GM21723 (cell line): ENCODE measurements at regions not wholly inside any gene's neighbourhood (a gene's known extent, or its start where the extent isn't known, plus 50 kb on each side); places are given as distances from the start of the nearest gene placed in this dataset.
"Not testable (repeated sequence)": the region's sequence is repeated elsewhere in the genome, so short reads cannot be mapped to it uniquely, and the experiment has no call there.

Source experiments
- ATAC-seq: cut with Tn5 transposase; IDR thresholded peaks from one replicate; pipeline ENCODE4 v1.9.1; 2021; ENCODE audit warnings: mild to moderate bottlenecking, moderate library complexity; ENCODE audit not compliant: unreplicated experiment

- no peak for ATAC-seq
These were observed 56.4 kb upstream of the RBMS1 start for GRCh38 chr2:160550048-160550447.

- no peak for ATAC-seq
These were observed 57.7 kb upstream of the RBMS1 start for GRCh38 chr2:160551259-160551658.

GRCh38 chr2:160555420-160556071 lies 61.9 kb upstream of the RBMS1 start:
- ATAC-seq: no peak

GRCh38 chr2:160557903-160558302 lies 64.3 kb upstream of the RBMS1 start:
- no peak for ATAC-seq

- no peak for ATAC-seq
These were observed 64.9 kb upstream of the RBMS1 start for GRCh38 chr2:160558531-160558930.

GRCh38 chr2:160561551-160562295 lies 68.1 kb upstream of the RBMS1 start:
- no peak for ATAC-seq

- ATAC-seq: no peak
These were observed 69.1 kb upstream of the RBMS1 start for GRCh38 chr2:160562730-160563129.

- no peak for ATAC-seq
These were observed 71.0 kb upstream of the RBMS1 start for GRCh38 chr2:160564591-160564990.

GRCh38 chr2:160565099-160565845 lies 71.7 kb upstream of the RBMS1 start:
- no peak for ATAC-seq

- ATAC-seq: no peak
These were observed 73.1 kb upstream of the RBMS1 start for GRCh38 chr2:160566717-160567116.

- no peak for ATAC-seq
These were observed 75.2 kb upstream of the RBMS1 start for GRCh38 chr2:160568856-160569255.

GRCh38 chr2:160570376-160570775 lies 76.8 kb upstream of the RBMS1 start:
- ATAC-seq: no peak

- no peak for ATAC-seq
These were observed 81.0 kb upstream of the RBMS1 start for GRCh38 chr2:160574468-160575140.

- ATAC-seq: no peak
These were observed 81.8 kb upstream of the RBMS1 start for GRCh38 chr2:160575368-160575767.

GRCh38 chr2:160576054-160576499 lies 82.5 kb upstream of the RBMS1 start:
- ATAC-seq: no peak

GRCh38 chr2:160577081-160577480 lies 83.5 kb upstream of the RBMS1 start:
- ATAC-seq: not testable (repeated sequence)

- ATAC-seq: no peak
These were observed 87.4 kb upstream of the RBMS1 start for GRCh38 chr2:160581035-160581434.

GRCh38 chr2:160581448-160581847 lies 87.8 kb upstream of the RBMS1 start:
- ATAC-seq: no peak

GRCh38 chr2:160582081-160582480 lies 88.5 kb upstream of the RBMS1 start:
- ATAC-seq: no peak

- ATAC-seq: no peak
These were observed 89.0 kb upstream of the RBMS1 start for GRCh38 chr2:160582490-160583145.

GRCh38 chr2:160583146-160583535 lies 89.5 kb upstream of the RBMS1 start:
- no peak for ATAC-seq
